ENCODE measurements at regions not wholly inside any gene's neighbourhood (a gene's known extent, or its start where the extent isn't known, plus 50 kb on each side); places are given as distances from the start of the nearest gene placed in this dataset.

GRCh38 chr11:71158936-71159335 is 93.4 kb downstream of the SHANK2 start:
- TF ChIP-seq CTCF (IDR thresholded peaks at IDR 0.05) (no peak), POLR2A (IDR thresholded peaks at IDR 0.05) (no peak)
